PC-3 (cell line): ENCODE measurements at regions not wholly inside any gene's neighbourhood (a gene's known extent, or its start where the extent isn't known, plus 50 kb on each side); places are given as distances from the start of the nearest gene placed in this dataset.

ENCODE experiments used
- EZH2 ChIP-seq: fragments of 300-600 bp; sonication (generic); IDR thresholded peaks from one replicate; pipeline ENCODE4 v1.6.1; 2017; ENCODE audit warnings: antibody characterized with exemption, mild to moderate bottlenecking, low read length; ENCODE audit not compliant: unreplicated experiment
- EZH2phosphoT487 ChIP-seq: fragments of 300-600 bp; sonication (generic); IDR thresholded peaks from 2 replicates; pipeline ENCODE4 v1.6.1; 2018; ENCODE audit warnings: mild to moderate bottlenecking, antibody characterized with exemption, low read length, borderline replicate concordance
- TF ChIP-seq, protein P1 (sequence below): fragments of 300-600 bp; sonication (generic); conservative IDR thresholded peaks from 2 replicates; pipeline ENCODE4 v1.5.1; 2017; ENCODE audit warnings: antibody characterized with exemption, low read depth, mild to moderate bottlenecking, low read length

DNA sequence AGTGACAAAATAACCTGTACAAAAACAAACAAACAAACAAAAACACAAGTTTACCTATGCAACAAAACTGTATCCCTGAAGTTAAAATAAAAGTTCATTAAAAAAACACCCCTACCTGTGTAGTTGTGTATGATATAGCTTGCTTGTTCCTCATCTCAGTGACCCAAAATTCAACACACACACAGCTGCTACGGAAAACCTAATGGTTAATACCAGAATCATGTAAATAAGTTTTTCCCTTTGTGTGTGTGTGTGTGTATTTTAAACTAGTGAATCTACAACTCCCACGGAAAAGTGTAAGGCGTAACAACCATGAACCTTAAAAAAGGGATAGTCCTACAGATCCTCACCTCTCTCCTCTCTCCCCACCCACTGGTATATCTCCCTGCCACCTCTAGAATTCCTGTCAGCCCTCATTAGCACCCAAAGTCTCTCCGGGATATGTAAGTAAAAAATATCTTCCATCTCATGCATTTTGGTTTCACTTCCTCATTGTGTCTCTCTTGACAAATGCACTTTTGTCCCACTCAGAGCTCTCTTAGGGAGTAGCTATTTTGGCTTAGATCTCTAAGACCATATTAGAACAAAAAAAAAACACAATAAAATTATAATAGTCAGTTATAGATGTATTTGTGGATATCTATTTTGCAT lies 2236.5 kb downstream of the PCDH9 start:
- TF ChIP-seq, protein P1, sequence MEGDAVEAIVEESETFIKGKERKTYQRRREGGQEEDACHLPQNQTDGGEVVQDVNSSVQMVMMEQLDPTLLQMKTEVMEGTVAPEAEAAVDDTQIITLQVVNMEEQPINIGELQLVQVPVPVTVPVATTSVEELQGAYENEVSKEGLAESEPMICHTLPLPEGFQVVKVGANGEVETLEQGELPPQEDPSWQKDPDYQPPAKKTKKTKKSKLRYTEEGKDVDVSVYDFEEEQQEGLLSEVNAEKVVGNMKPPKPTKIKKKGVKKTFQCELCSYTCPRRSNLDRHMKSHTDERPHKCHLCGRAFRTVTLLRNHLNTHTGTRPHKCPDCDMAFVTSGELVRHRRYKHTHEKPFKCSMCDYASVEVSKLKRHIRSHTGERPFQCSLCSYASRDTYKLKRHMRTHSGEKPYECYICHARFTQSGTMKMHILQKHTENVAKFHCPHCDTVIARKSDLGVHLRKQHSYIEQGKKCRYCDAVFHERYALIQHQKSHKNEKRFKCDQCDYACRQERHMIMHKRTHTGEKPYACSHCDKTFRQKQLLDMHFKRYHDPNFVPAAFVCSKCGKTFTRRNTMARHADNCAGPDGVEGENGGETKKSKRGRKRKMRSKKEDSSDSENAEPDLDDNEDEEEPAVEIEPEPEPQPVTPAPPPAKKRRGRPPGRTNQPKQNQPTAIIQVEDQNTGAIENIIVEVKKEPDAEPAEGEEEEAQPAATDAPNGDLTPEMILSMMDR: no peak
- TF ChIP-seq EZH2phosphoT487 (no peak), EZH2 (no peak)
